ENCODE measurements at regions not wholly inside any gene's neighbourhood (a gene's known extent, or its start where the extent isn't known, plus 50 kb on each side); places are given as distances from the start of the nearest gene placed in this dataset.

- DNase-seq, result no peak
Observed at GRCh38 chr12:31778687-31779086, 49.9 kb upstream of the AMN1 start.

Measured in NCI-H524 (cell line).